ENCODE measurements at regions not wholly inside any gene's neighbourhood (a gene's known extent, or its start where the extent isn't known, plus 50 kb on each side); places are given as distances from the start of the nearest gene placed in this dataset.

- no peak for TF ChIP-seq CTCF (IDR thresholded peaks at IDR 0.05)
Observed at GRCh38 chr4:126306152-126306869, 991.6 kb downstream of the FAT4 start.

- TF ChIP-seq CTCF (IDR thresholded peaks at IDR 0.05) = no peak
Observed at GRCh38 chr4:126318376-126318775, 1003.6 kb downstream of the FAT4 start.

- no peak for TF ChIP-seq CTCF (IDR thresholded peaks at IDR 0.05)
Observed at GRCh38 chr4:126328914-126329313, 1014.2 kb downstream of the FAT4 start.

GRCh38 chr4:126338548-126338947, 1023.8 kb downstream of the FAT4 start:
- no peak for TF ChIP-seq CTCF (IDR thresholded peaks at IDR 0.05)

- TF ChIP-seq CTCF (IDR thresholded peaks at IDR 0.05) = no peak
Observed at GRCh38 chr4:126341927-126342326, 1027.2 kb downstream of the FAT4 start.

- TF ChIP-seq CTCF (IDR thresholded peaks at IDR 0.05) = no peak
Observed at GRCh38 chr4:126344472-126344871, 1029.7 kb downstream of the FAT4 start.

GRCh38 chr4:126346654-126347053, 1031.9 kb downstream of the FAT4 start:
- TF ChIP-seq CTCF (IDR thresholded peaks at IDR 0.05) = no peak

- no peak for TF ChIP-seq CTCF (IDR thresholded peaks at IDR 0.05)
Observed at GRCh38 chr4:126354784-126355183, 1040.0 kb downstream of the FAT4 start.
